OCI-LY1 (cell line): ENCODE measurements at regions not wholly inside any gene's neighbourhood (a gene's known extent, or its start where the extent isn't known, plus 50 kb on each side); places are given as distances from the start of the nearest gene placed in this dataset.

Source experiments
- H2AFZ ChIP-seq: fragments of 200-600 bp; sonication (generic), shearing (Covaris generic); 2 replicates; pipeline ENCODE4 v1.6.0; 2014; ENCODE audit warnings: antibody characterized with exemption, mild to moderate bottlenecking, low read length
- H3F3A ChIP-seq: fragments of 200-600 bp; sonication (generic), shearing (Covaris generic); 2 replicates; pipeline ENCODE4 v1.6.0; 2014; ENCODE audit warnings: mild to moderate bottlenecking, antibody characterized with exemption, low read length, moderate library complexity; ENCODE audit not compliant: insufficient read depth
- H3K27ac ChIP-seq: fragments of 200-600 bp; sonication (generic); 2 replicates; pipeline ENCODE4 v1.5.1; 2014; ENCODE audit warnings: low read length, mixed run types, mild to moderate bottlenecking, low read depth; ENCODE audit not compliant: poor library complexity, severe bottlenecking
- H3K27me3 ChIP-seq: fragments of 200-600 bp; sonication (generic); 2 replicates; pipeline ENCODE4 v1.6.0; 2014; ENCODE audit warnings: antibody characterized with exemption, mild to moderate bottlenecking, low read length, moderate library complexity; ENCODE audit not compliant: insufficient read depth
- H3K36me3 ChIP-seq: fragments of 200-600 bp; sonication (generic); 2 replicates; pipeline ENCODE4 v1.6.1; 2014; ENCODE audit warnings: mild to moderate bottlenecking, antibody characterized with exemption, low read length, moderate library complexity, mixed read lengths; ENCODE audit not compliant: insufficient read depth
- H3K4me1 ChIP-seq: fragments of 200-600 bp; sonication (generic); 2 replicates; pipeline ENCODE4 v1.5.1; 2014; ENCODE audit warnings: mild to moderate bottlenecking, low read length, moderate library complexity; ENCODE audit not compliant: insufficient read depth, severe bottlenecking
- H3K4me2 ChIP-seq: fragments of 200-600 bp; sonication (generic), shearing (Covaris generic); 2 replicates; pipeline ENCODE4 v1.6.1; 2014; ENCODE audit warnings: low read length
- H3K4me3 ChIP-seq: fragments of 200-600 bp; sonication (generic); 2 replicates; pipeline ENCODE4 v1.5.1; 2014; ENCODE audit warnings: low read length, low read depth, mild to moderate bottlenecking, mixed read lengths; ENCODE audit not compliant: poor library complexity, severe bottlenecking
- H3K79me2 ChIP-seq: fragments of 200-600 bp; shearing (Covaris generic); 2 replicates; pipeline ENCODE4 v1.6.1; 2016; ENCODE audit warnings: mixed run types, low read length, mixed read lengths; ENCODE audit not compliant: insufficient read depth
- H3K9ac ChIP-seq: fragments of 200-600 bp; sonication (generic), shearing (Covaris generic); 2 replicates; pipeline ENCODE4 v1.6.1; 2014; ENCODE audit warnings: mild to moderate bottlenecking, low read length, mixed read lengths
- H3K9me2 ChIP-seq: fragments of 200-600 bp; sonication (generic), shearing (Covaris generic); 2 replicates; pipeline ENCODE4 v1.6.1; 2014; ENCODE audit warnings: low read depth, mild to moderate bottlenecking, low read length, mixed read lengths
- H3K9me3 ChIP-seq: fragments of 200-600 bp; shearing (Covaris generic); 2 replicates; pipeline ENCODE4 v1.6.1; 2014; ENCODE audit warnings: low read length, mixed read lengths
- H4K20me1 ChIP-seq: fragments of 200-600 bp; sonication (generic), shearing (Covaris generic); 2 replicates; pipeline ENCODE4 v1.6.0; 2016; ENCODE audit warnings: mild to moderate bottlenecking, low read length; ENCODE audit not compliant: insufficient read depth
- EZH2 ChIP-seq: fragments of 200-600 bp; sonication (generic), shearing (Covaris generic); IDR thresholded peaks from 2 replicates; pipeline ENCODE4 v1.8.0; 2017; ENCODE audit warnings: borderline replicate concordance, mixed run types, mild to moderate bottlenecking, antibody characterized with exemption, low read length, moderate library complexity, mixed read lengths
- TF ChIP-seq, protein P1 (sequence below): fragments of 200-600 bp; sonication (generic), shearing (Covaris generic); IDR thresholded peaks from 2 replicates; pipeline ENCODE4 v1.5.1; 2017; ENCODE audit warnings: mild to moderate bottlenecking, antibody characterized with exemption, low read length, moderate library complexity, mixed read lengths

DNA sequence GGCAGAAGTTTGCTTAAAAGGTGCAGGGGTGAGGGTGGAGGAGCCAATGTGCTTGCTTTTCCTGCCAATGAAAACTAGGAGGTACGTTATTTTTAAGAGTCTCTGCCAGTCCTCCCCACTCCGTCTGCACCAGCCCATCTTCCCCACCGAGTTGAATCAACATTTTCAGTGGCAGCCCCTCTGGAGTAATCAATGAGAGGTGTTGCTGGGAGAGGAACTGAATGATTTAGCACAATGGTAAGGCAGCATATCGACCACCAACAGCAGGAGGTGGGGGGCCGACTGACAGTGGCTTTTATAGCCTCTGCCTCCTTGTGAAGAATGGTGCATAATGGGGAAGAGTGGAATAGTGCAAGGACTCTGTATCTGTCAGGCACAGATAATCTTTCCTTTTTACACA, 1465.0 kb upstream of the GOT2 start:
- Histone ChIP-seq H3K79me2 (no peaks in the 10 kb centered on the region), H3F3A (no peaks in the 10 kb centered on the region), H3K27me3 (no peaks in the 10 kb centered on the region), H3K27ac (no peak overlapping the region), H3K9ac (no peak overlapping the region), H3K4me3 (no peak overlapping the region), H4K20me1 (no peaks in the 10 kb centered on the region; the same call in 1 of the 2 replicates), H3K9me3 (no peaks in the 10 kb centered on the region), H3K4me1 (no peaks in the 10 kb centered on the region), H3K36me3 (no peaks in the 10 kb centered on the region), H3K4me2 (no peak overlapping the region), H3K9me2 (no peaks in the 10 kb centered on the region), H2AFZ (no peak overlapping the region)
- TF ChIP-seq, protein P1, sequence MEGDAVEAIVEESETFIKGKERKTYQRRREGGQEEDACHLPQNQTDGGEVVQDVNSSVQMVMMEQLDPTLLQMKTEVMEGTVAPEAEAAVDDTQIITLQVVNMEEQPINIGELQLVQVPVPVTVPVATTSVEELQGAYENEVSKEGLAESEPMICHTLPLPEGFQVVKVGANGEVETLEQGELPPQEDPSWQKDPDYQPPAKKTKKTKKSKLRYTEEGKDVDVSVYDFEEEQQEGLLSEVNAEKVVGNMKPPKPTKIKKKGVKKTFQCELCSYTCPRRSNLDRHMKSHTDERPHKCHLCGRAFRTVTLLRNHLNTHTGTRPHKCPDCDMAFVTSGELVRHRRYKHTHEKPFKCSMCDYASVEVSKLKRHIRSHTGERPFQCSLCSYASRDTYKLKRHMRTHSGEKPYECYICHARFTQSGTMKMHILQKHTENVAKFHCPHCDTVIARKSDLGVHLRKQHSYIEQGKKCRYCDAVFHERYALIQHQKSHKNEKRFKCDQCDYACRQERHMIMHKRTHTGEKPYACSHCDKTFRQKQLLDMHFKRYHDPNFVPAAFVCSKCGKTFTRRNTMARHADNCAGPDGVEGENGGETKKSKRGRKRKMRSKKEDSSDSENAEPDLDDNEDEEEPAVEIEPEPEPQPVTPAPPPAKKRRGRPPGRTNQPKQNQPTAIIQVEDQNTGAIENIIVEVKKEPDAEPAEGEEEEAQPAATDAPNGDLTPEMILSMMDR: no peak
- TF ChIP-seq EZH2: no peak

DNA sequence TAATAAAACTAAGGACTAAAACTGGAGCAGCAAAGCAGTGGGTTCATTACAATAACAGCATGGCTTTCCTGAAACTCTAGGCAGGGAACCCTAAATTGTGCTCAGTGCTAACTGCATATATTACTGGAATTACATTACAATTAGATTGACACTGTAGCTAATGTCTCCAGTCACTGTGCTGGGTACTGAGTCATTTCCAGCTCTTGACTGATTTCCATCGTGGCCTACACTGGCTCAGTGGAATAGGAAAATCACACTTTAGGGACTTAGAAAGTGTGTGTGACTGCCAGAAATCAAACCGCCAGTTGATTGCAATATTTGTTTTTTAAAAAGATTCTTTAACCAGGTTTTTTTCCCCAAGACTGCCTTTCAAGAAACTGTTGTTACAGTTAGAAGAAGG, 1447.4 kb upstream of the GOT2 start:
- Histone ChIP-seq H3K4me3 (no peak overlapping the region), H3K27me3 (no peaks in the 10 kb centered on the region), H3K9me3 (no peaks in the 10 kb centered on the region), H3K9me2 (no peaks in the 10 kb centered on the region), H3F3A (no peaks in the 10 kb centered on the region), H4K20me1 (no peaks in the 10 kb centered on the region), H3K9ac (no peak overlapping the region), H3K36me3 (no peaks in the 10 kb centered on the region), H3K27ac (no peak overlapping the region), H3K4me2 (no peak overlapping the region), H2AFZ (no peak overlapping the region), H3K4me1 (no peaks in the 10 kb centered on the region), H3K79me2 (no peaks in the 10 kb centered on the region)
- TF ChIP-seq, protein P1: no peak
- no peak for TF ChIP-seq EZH2

DNA sequence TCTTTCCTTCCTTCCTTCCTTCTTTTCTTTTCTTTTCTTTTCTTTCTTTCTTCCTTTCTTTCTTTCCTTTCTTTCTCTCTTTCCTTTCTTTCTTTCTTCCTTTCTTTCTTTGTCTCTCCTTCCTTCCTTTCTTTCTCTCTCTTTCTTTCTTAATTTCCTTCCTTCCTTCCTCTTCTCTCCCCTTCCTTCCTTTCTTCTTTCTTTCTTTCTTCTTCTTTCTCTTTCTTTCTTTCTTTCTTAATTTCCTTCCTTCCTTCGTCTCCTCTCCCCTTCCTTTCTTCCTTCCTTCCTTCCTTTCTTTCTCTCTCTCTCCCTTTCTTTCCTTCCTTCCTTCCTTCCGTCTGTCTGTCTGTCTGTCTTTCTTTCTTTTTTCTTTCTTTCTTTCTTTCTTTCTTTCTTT, 1446.5 kb upstream of the GOT2 start:
- H3K79me2 ChIP-seq: no peaks in the 10 kb centered on the region
- H3K36me3 ChIP-seq: no peaks in the 10 kb centered on the region
- no peaks in the 10 kb centered on the region for H3K4me1 ChIP-seq
- no peak overlapping the region for H3K4me2 ChIP-seq
- H3F3A ChIP-seq: no peaks in the 10 kb centered on the region
- TF ChIP-seq EZH2: no peak
- TF ChIP-seq, protein P1: no peak
- H3K27me3 ChIP-seq: no peaks in the 10 kb centered on the region
- H3K27ac ChIP-seq: no peak overlapping the region
- H3K4me3 ChIP-seq: no peak overlapping the region
- no peaks in the 10 kb centered on the region for H3K9me2 ChIP-seq
- H3K9me3 ChIP-seq: no peaks in the 10 kb centered on the region
- H4K20me1 ChIP-seq: no peaks in the 10 kb centered on the region
- H3K9ac ChIP-seq: no peak overlapping the region
- no peak overlapping the region for H2AFZ ChIP-seq
